IMR-90 (cell line): ENCODE measurements at regions not wholly inside any gene's neighbourhood (a gene's known extent, or its start where the extent isn't known, plus 50 kb on each side); places are given as distances from the start of the nearest gene placed in this dataset.

Source experiments
- ATAC-seq: fragments of 200-7000 bp; cut with Tn5 transposase; 2 replicates; pipeline ENCODE4 v1.9.1; 2020; ENCODE audit warnings: low read depth, mild to moderate bottlenecking, moderate library complexity
- BruUV-seq: library from RNA; stranded (reverse); fragments of 400-500 nt; replicated peaks from 2 replicates; lab custom pipeline; 2021; lab: Mats Ljungman, UMichigan
- CTCF ChIA-PET: fragments of 300-600 bp; formaldehyde crosslinking; extraction: SDS; loops from one replicate; lab custom pipeline; 2021; ENCODE audit warnings: antibody characterized with exemption; lab: Yijun Ruan, JAX
- POLR2A ChIA-PET: fragments of 300-600 bp; sonication (Branson Sonifier 250); formaldehyde crosslinking; loops from one replicate; lab custom pipeline; 2022; ENCODE audit warnings: antibody characterized with exemption; ENCODE audit not compliant: unreplicated experiment; lab: Charles Lee
- DNase-seq: peaks from one replicate; pipeline ENCODE4 v3.0.0; 2013
- H2AFZ ChIP-seq: replicated peaks from 2 replicates; pipeline ENCODE3; 2013; ENCODE audit warnings: low read length, mild to moderate bottlenecking; ENCODE audit not compliant: poor library complexity
- H2AK5ac ChIP-seq: 2 replicates; pipeline ENCODE4 v1.6.1; 2013; ENCODE audit warnings: low read depth, low read length, inconsistent platforms
- H2AK9ac ChIP-seq: replicated peaks from 2 replicates; pipeline ENCODE3; 2013; ENCODE audit warnings: mild to moderate bottlenecking, low read depth, low read length, moderate library complexity; ENCODE audit not compliant: poor library complexity
- H2BK120ac ChIP-seq: 2 replicates; pipeline ENCODE4 v1.6.1; 2013; ENCODE audit warnings: low read depth, low read length, inconsistent platforms
- H2BK15ac ChIP-seq: 3 replicates; pipeline ENCODE4 v1.6.1; 2013; ENCODE audit warnings: low read depth, low read length, inconsistent platforms
- H2BK20ac ChIP-seq: 2 replicates; pipeline ENCODE4 v1.6.1; 2013; ENCODE audit warnings: low read depth, mild to moderate bottlenecking, inconsistent platforms, low read length, moderate library complexity
- H2BK5ac ChIP-seq: 2 replicates; pipeline ENCODE4 v1.6.1; 2013; ENCODE audit warnings: mild to moderate bottlenecking, low read depth, low read length, inconsistent platforms; ENCODE audit not compliant: poor library complexity, severe bottlenecking
- H3K14ac ChIP-seq: replicated peaks from 2 replicates; pipeline ENCODE4 v1.6.1; 2013; ENCODE audit warnings: low read depth, low read length, inconsistent platforms
- H3K18ac ChIP-seq: 2 replicates; pipeline ENCODE4 v1.6.1; 2013; ENCODE audit warnings: low read depth, low read length, control low read depth
- H3K23ac ChIP-seq: 2 replicates; pipeline ENCODE4 v1.6.1; 2013; ENCODE audit warnings: low read depth, low read length, inconsistent platforms
- H3K27ac ChIP-seq: 2 replicates; pipeline ENCODE4 v1.5.1; 2013; ENCODE audit warnings: mild to moderate bottlenecking, control low read depth, low read length; ENCODE audit not compliant: insufficient read depth
- H3K27me3 ChIP-seq: 2 replicates; pipeline ENCODE4 v1.6.1; 2013; ENCODE audit warnings: low read length; ENCODE audit not compliant: control insufficient read depth, insufficient read depth
- H3K36me3 ChIP-seq: 2 replicates; pipeline ENCODE4 v1.6.1; 2013; ENCODE audit warnings: low read length, mixed read lengths; ENCODE audit not compliant: control insufficient read depth, insufficient read depth
- H3K4ac ChIP-seq: 2 replicates; pipeline ENCODE4 v1.6.1; 2013; ENCODE audit warnings: low read depth, low read length, inconsistent platforms
- H3K4me1 ChIP-seq: 2 replicates; pipeline ENCODE4 v1.6.1; 2013; ENCODE audit warnings: low read length, mixed read lengths; ENCODE audit not compliant: control insufficient read depth, insufficient read depth
- H3K4me2 ChIP-seq: 2 replicates; pipeline ENCODE4 v1.6.1; 2013; ENCODE audit warnings: low read depth, mild to moderate bottlenecking, control low read depth, low read length, moderate library complexity
- H3K4me3 ChIP-seq: 2 replicates; pipeline ENCODE4 v1.5.1; 2013; ENCODE audit warnings: low read depth, mild to moderate bottlenecking, control low read depth, low read length, moderate library complexity; ENCODE audit not compliant: insufficient read depth
- H3K56ac ChIP-seq: 2 replicates; pipeline ENCODE4 v1.6.1; 2013; ENCODE audit warnings: low read length, inconsistent platforms; ENCODE audit not compliant: insufficient read depth; ENCODE audit errors: extremely low read depth
- H3K79me1 ChIP-seq, 2 experiments: 2 replicates each; pipeline ENCODE4 v1.6.1; 2013; ENCODE audit warnings: low read length in 2 of 2, inconsistent platforms in 1 of 2, low read depth in 1 of 2
- H3K9ac ChIP-seq: 2 replicates; pipeline ENCODE4 v1.6.1; 2013; ENCODE audit warnings: low read depth, low read length, control low read depth
- H3K9me1 ChIP-seq: 2 replicates; pipeline ENCODE4 v1.6.1; 2013; ENCODE audit warnings: low read length, inconsistent platforms; ENCODE audit not compliant: insufficient read depth
- H3K9me3 ChIP-seq: 2 replicates; pipeline ENCODE4 v1.6.1; 2013; ENCODE audit warnings: low read length; ENCODE audit not compliant: control insufficient read depth, insufficient read depth
- H4K20me1 ChIP-seq: 2 replicates; pipeline ENCODE4 v1.6.1; 2013; ENCODE audit warnings: low read length, inconsistent platforms; ENCODE audit not compliant: insufficient read depth
- H4K5ac ChIP-seq: 2 replicates; pipeline ENCODE4 v1.6.1; 2013; ENCODE audit warnings: mild to moderate bottlenecking, low read depth, low read length, control low read depth
- H4K8ac ChIP-seq, 2 experiments: 2 replicates each; pipeline ENCODE4 v1.6.1; 2013; ENCODE audit warnings: low read depth in 2 of 2, low read length in 2 of 2, control low read depth in 1 of 2, inconsistent platforms in 1 of 2
- H4K91ac ChIP-seq: 2 replicates; pipeline ENCODE4 v1.6.1; 2013; ENCODE audit warnings: low read depth, low read length, inconsistent platforms; ENCODE audit not compliant: insufficient read depth
- CEBPB ChIP-seq: IDR thresholded peaks from 2 replicates; pipeline ENCODE4 v1.6.1; 2012; ENCODE audit warnings: low read depth, low read length, improper control_type of control experiment
- CHD1 ChIP-seq: IDR thresholded peaks from 2 replicates; pipeline ENCODE4 v1.6.1; 2012; ENCODE audit warnings: low read depth, low read length, improper control_type of control experiment
- MAFK ChIP-seq: IDR thresholded peaks from 2 replicates; pipeline ENCODE4 v1.6.1; 2012; ENCODE audit warnings: low read depth, low read length, improper control_type of control experiment
- MAZ ChIP-seq: IDR thresholded peaks from 2 replicates; pipeline ENCODE4 v1.6.1; 2012; ENCODE audit warnings: low read depth, mild to moderate bottlenecking, low read length, improper control_type of control experiment, moderate library complexity, borderline replicate concordance
- MXI1 ChIP-seq: IDR thresholded peaks from 2 replicates; pipeline ENCODE4 v1.6.1; 2012; ENCODE audit warnings: low read depth, mild to moderate bottlenecking, low read length, moderate library complexity, borderline replicate concordance
- POLR2A ChIP-seq: IDR thresholded peaks from 2 replicates; pipeline ENCODE4 v1.6.1; 2012; ENCODE audit warnings: mild to moderate bottlenecking, low read depth, low read length
- RAD21 ChIP-seq: IDR thresholded peaks from 2 replicates; pipeline ENCODE4 v1.6.1; 2012; ENCODE audit warnings: low read length, improper control_type of control experiment
- USF2 ChIP-seq: fragments of 150-350 bp; IDR thresholded peaks from 2 replicates; pipeline ENCODE4 v1.6.1; 2017; ENCODE audit warnings: mild to moderate bottlenecking, antibody characterized with exemption, low read length, low read depth
- dilution Hi-C: fragments of 300-500 bp; cut with HindIII; formaldehyde crosslinking; loops from one replicate; pipeline ENCODE4 v1.14.3; 2018; ENCODE audit warnings: low sequenced_read_pairs; ENCODE audit not compliant: unreplicated experiment
- in situ Hi-C: fragments of 300-500 bp; cut with MboI; formaldehyde crosslinking; loops from 3 replicates; pipeline ENCODE4 v1.14.3; 2019; ENCODE audit warnings: low sequenced_read_pairs, inconsistent platforms, mixed read lengths
- intact Hi-C: fragments of 100-400 bp; cut with micrococcal nuclease; formaldehyde crosslinking; loops from 2 replicates; pipeline ENCODE4 v1.10.0; 2022

- no peak overlapping the region for H3K23ac ChIP-seq
- BruUV-seq, result no TSS peak
- H4K91ac ChIP-seq, result no peak overlapping the region
- no peak overlapping the region for H2BK20ac ChIP-seq
- H3K4me3 ChIP-seq, result no peak overlapping the region
- no peak for ATAC-seq
- no peak overlapping the region for H3K56ac ChIP-seq
- no peak overlapping the region for H2BK5ac ChIP-seq
- H3K18ac ChIP-seq, result no peak overlapping the region
- in situ Hi-C loops, result no loop called here
- H3K14ac ChIP-seq, result no peak overlapping the region
- no peak overlapping the region for H2AK9ac ChIP-seq
- no peaks in the 10 kb centered on the region for H3K79me1 ChIP-seq
- no peak overlapping the region for H3K27ac ChIP-seq
- H3K27me3 ChIP-seq, result no peaks in the 10 kb centered on the region
- no peak for DNase-seq
- dilution Hi-C loops, result no loop called here
- H3K9me3 ChIP-seq, result no peaks in the 10 kb centered on the region
- TF ChIP-seq USF2 (no peak), CHD1 (no peak), MAZ (no peak), RAD21 (no peak), CEBPB (no peak), MAFK (no peak), MXI1 (no peak), POLR2A (no peak)
- no peak overlapping the region for H2AFZ ChIP-seq
- H2BK120ac ChIP-seq, result no peak overlapping the region
- no peak overlapping the region for H4K8ac ChIP-seq
- no peaks in the 10 kb centered on the region for H3K4me1 ChIP-seq
- H2BK15ac ChIP-seq, result no peak overlapping the region
- H3K9ac ChIP-seq, result no peak overlapping the region
- no peak overlapping the region for H2AK5ac ChIP-seq
- ChIA-PET CTCF (no interaction called here), POLR2A (no interaction called here)
- no peaks in the 10 kb centered on the region for H4K20me1 ChIP-seq
- intact Hi-C loops, result no loop called here
- no peaks in the 10 kb centered on the region for H3K36me3 ChIP-seq
- H4K5ac ChIP-seq, result no peak overlapping the region
- H3K4ac ChIP-seq, result no peak overlapping the region
- no peak overlapping the region for H3K4me2 ChIP-seq
- no peaks in the 10 kb centered on the region for H3K9me1 ChIP-seq
Measured at GRCh38 chr6:74654296-74654695, 551.6 kb downstream of the COL12A1 start.
